Breast epithelium (tissue), 3 donors: ENCODE measurements at regions not wholly inside any gene's neighbourhood (a gene's known extent, or its start where the extent isn't known, plus 50 kb on each side); places are given as distances from the start of the nearest gene placed in this dataset.

ENCODE experiments used
- POLR2A ChIP-seq: fragments of 450-650 bp; IDR thresholded peaks from one replicate; pipeline ENCODE4 v1.6.1; 2016; ENCODE audit warnings: antibody characterized with exemption, mild to moderate bottlenecking, moderate library complexity
- POLR2AphosphoS5 ChIP-seq, 3 donors: sonication (generic); formaldehyde crosslinking; IDR thresholded peaks; one replicate each; pipeline ENCODE4 v1.6.1; 2017; ENCODE audit warnings: antibody characterized with exemption in 3 of 3
- TF ChIP-seq, protein P1 (sequence below), 3 donors: fragments of 450-650 bp; IDR thresholded peaks; one replicate each; pipeline ENCODE4 v1.5.1; 2016 to 2017; ENCODE audit warnings: antibody characterized with exemption in 3 of 3, mild to moderate bottlenecking in 3 of 3, moderate library complexity in 3 of 3

DNA sequence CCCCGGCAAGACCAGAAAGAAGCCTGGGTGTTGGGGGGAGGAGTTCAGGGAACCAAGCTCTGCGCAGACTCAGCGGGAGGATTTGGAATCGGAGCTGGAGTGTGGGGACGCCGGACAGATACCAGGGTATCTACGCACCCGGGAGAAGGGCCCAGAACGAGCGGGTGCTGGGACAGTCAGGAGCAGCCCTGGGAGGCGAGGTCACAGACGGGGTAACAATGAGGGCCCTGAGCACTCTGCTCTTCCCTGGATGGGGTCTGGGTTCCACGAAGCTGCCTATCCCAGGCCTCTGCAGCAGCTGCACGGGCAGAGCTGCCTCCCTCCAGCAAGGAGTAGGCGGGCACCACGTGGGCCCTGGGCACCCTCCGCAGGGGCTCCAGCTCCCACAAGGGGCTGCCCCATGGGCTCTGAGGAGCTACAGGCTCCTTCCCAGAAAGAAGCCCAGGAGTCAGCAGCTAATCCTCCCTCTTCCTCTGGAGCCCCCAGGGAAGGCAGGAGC, 197.2 kb downstream of the BRD1 start:
- TF ChIP-seq, protein P1, sequence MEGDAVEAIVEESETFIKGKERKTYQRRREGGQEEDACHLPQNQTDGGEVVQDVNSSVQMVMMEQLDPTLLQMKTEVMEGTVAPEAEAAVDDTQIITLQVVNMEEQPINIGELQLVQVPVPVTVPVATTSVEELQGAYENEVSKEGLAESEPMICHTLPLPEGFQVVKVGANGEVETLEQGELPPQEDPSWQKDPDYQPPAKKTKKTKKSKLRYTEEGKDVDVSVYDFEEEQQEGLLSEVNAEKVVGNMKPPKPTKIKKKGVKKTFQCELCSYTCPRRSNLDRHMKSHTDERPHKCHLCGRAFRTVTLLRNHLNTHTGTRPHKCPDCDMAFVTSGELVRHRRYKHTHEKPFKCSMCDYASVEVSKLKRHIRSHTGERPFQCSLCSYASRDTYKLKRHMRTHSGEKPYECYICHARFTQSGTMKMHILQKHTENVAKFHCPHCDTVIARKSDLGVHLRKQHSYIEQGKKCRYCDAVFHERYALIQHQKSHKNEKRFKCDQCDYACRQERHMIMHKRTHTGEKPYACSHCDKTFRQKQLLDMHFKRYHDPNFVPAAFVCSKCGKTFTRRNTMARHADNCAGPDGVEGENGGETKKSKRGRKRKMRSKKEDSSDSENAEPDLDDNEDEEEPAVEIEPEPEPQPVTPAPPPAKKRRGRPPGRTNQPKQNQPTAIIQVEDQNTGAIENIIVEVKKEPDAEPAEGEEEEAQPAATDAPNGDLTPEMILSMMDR (IDR thresholded peaks at IDR 0.05), result no peak
- TF ChIP-seq POLR2A (no peak), POLR2AphosphoS5 (IDR thresholded peaks at IDR 0.05) (no peak)
